ENCODE measurements at regions not wholly inside any gene's neighbourhood (a gene's known extent, or its start where the extent isn't known, plus 50 kb on each side); places are given as distances from the start of the nearest gene placed in this dataset.

GRCh38 chr6:23087471-23087870 is 518.1 kb downstream of the HDGFL1 start:
- Histone ChIP-seq H3K4me3 (replicated peaks in 1 of 3; ENCODE audit: insufficient read depth in 1 of 3, low read depth in 2 of 3, low read length in 3 of 3) (no peak overlapping the region), H4K20me1 (ENCODE audit: insufficient read depth, low read length) (no peaks in the 10 kb centered on the region), H3K9me3 (ENCODE audit: low read length) (peaks cover 98% of the 10 kb centered on the region), H3K4me1 (ENCODE audit: insufficient read depth, low read length) (no peaks in the 10 kb centered on the region), H3K36me3 (replicated peaks in 1 of 2; ENCODE audit: control insufficient read depth in 1 of 2, insufficient read depth in 2 of 2, low read length in 2 of 2) (no peaks in the 10 kb centered on the region), H3K27ac (ENCODE audit: extremely low read length, insufficient read depth, low read length) (no peak overlapping the region), H2AFZ (ENCODE audit: low read length) (no peak overlapping the region), H3K27me3 (ENCODE audit: control insufficient read depth in 1 of 2, insufficient read depth in 2 of 2, low read length in 2 of 2) (no peaks in the 10 kb centered on the region), H3K79me2 (ENCODE audit: insufficient read depth, low read length) (no peaks in the 10 kb centered on the region), H3K4me2 (ENCODE audit: low read depth, low read length) (no peak overlapping the region), H3K9ac (ENCODE audit: insufficient read depth, low read depth, low read length) (no peak overlapping the region)
- no peak for DNase-seq (ENCODE audit: low spot score)
- no peak for ATAC-seq
- intact Hi-C loops (cut with micrococcal nuclease; ENCODE audit: unreplicated experiment) (no loop called here), in situ Hi-C loops (cut with HindIII; ENCODE audit: extremely low pct_ligation_motif_present, low pct_unique_long_range_greater_than_20kb) (no loop called here)
- BruUV-seq (replicated peaks): no TSS peak
- FAIRE-seq: no peak
- ChIA-PET CTCF (ENCODE audit: low intra/inter-chr PET ratio, low total read pairs) (no interaction called here), POLR2A (no interaction called here)
- TF ChIP-seq DMTF1 (CRISPR knock-in tag; IDR thresholded peaks at IDR 0.05) (no peak), ZNF124 (CRISPR knock-in tag; IDR thresholded peaks at IDR 0.05) (no peak), ZSCAN20 (CRISPR knock-in tag; IDR thresholded peaks at IDR 0.05; ENCODE audit: borderline replicate concordance) (no peak), ZMAT3 (CRISPR knock-in tag; conservative IDR thresholded peaks at IDR 0.05) (no peak), ZNF639 (CRISPR knock-in tag; conservative IDR thresholded peaks at IDR 0.05) (no peak), RFXAP (CRISPR knock-in tag; IDR thresholded peaks at IDR 0.05; ENCODE audit: borderline replicate concordance) (no peak), ZNF512 (CRISPR knock-in tag; IDR thresholded peaks at IDR 0.05) (no peak), ZNF318 (CRISPR knock-in tag; IDR thresholded peaks at IDR 0.05) (no peak), ZNF790 (CRISPR knock-in tag; IDR thresholded peaks at IDR 0.05; ENCODE audit: borderline replicate concordance) (no peak), MAFG (CRISPR knock-in tag; IDR thresholded peaks at IDR 0.05) (no peak), ZNF256 (CRISPR knock-in tag; conservative IDR thresholded peaks at IDR 0.05) (no peak), ZNF30 (CRISPR knock-in tag; IDR thresholded peaks at IDR 0.05) (no peak), KLF16 (CRISPR knock-in tag; IDR thresholded peaks at IDR 0.05) (no peak)

Measured in HepG2 (cell line).